Gastroesophageal sphincter (tissue), 3 donors: ENCODE measurements at regions not wholly inside any gene's neighbourhood (a gene's known extent, or its start where the extent isn't known, plus 50 kb on each side); places are given as distances from the start of the nearest gene placed in this dataset.

Experiments
- CTCF ChIP-seq, 4 experiments: fragments of 200-600 bp in 2 of 4; fragments of 450-650 bp in 2 of 4; sonication (generic) in 1 of 4; IDR thresholded peaks; one replicate each; pipeline ENCODE4 v1.5.1; 2017 to 2019; ENCODE audit warnings: antibody characterized with exemption in 4 of 4, mild to moderate bottlenecking in 2 of 4, moderate library complexity in 2 of 4
- EP300 ChIP-seq: sonication (generic); formaldehyde crosslinking; IDR thresholded peaks from one replicate; pipeline ENCODE4 v1.6.1; 2017; ENCODE audit warnings: antibody characterized with exemption, mild to moderate bottlenecking
- POLR2A ChIP-seq, 2 donors: fragments of 450-650 bp; IDR thresholded peaks; one replicate each; pipeline ENCODE4 v1.6.1; 2017; ENCODE audit warnings: antibody characterized with exemption in 2 of 2, mild to moderate bottlenecking in 2 of 2, moderate library complexity in 1 of 2
- POLR2AphosphoS5 ChIP-seq: sonication (generic); formaldehyde crosslinking; IDR thresholded peaks from one replicate; pipeline ENCODE4 v1.6.1; 2017; ENCODE audit warnings: antibody characterized with exemption

DNA sequence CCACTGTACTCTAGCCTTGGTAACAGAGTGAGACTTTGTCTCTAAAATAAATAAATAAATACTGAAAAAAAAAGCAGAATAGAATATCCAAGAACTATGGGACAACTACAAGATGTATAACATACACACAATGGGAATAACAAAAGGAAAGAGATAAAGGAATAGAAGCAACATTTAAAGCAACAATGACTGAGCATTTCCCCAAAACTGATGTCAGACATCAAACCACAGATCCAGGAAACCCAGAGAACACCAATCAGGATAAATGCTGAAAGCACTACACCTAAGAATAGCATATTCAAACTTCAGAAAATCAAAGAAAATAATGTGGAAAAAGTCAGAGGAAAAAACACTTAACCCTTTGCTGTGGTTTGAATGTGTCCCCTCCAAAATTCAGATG is 436.4 kb downstream of the ACTL7B start:
- TF ChIP-seq POLR2AphosphoS5 (no peak), EP300 (no peak), CTCF (IDR thresholded peaks at IDR 0.05) (no peak), POLR2A (IDR thresholded peaks at IDR 0.05) (no peak)
